ENCODE measurements at regions not wholly inside any gene's neighbourhood (a gene's known extent, or its start where the extent isn't known, plus 50 kb on each side); places are given as distances from the start of the nearest gene placed in this dataset.
"Not testable (repeated sequence)": the region's sequence is repeated elsewhere in the genome, so short reads cannot be mapped to it uniquely, and the experiment has no call there.

DNA sequence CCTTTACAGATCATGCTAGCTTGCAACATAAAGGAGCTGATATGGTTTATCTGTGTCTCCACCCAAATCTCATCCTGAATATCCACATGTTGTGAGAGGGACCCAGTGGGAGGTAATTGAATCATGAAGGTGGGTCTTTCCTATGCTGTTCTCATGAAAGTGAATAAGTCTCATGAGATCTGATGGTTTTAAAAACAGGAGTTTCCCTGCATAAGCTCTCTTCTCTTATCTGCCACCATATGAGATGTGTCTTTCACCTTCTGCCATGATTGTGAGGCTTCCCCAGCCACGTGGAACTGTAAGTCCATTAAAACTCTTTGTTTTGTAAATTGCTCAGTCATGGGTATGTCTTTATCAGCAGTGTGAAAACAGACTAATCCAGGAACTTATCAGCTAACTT lies 79.2 kb upstream of the PDHA2 start:
- TF ChIP-seq, protein P1, sequence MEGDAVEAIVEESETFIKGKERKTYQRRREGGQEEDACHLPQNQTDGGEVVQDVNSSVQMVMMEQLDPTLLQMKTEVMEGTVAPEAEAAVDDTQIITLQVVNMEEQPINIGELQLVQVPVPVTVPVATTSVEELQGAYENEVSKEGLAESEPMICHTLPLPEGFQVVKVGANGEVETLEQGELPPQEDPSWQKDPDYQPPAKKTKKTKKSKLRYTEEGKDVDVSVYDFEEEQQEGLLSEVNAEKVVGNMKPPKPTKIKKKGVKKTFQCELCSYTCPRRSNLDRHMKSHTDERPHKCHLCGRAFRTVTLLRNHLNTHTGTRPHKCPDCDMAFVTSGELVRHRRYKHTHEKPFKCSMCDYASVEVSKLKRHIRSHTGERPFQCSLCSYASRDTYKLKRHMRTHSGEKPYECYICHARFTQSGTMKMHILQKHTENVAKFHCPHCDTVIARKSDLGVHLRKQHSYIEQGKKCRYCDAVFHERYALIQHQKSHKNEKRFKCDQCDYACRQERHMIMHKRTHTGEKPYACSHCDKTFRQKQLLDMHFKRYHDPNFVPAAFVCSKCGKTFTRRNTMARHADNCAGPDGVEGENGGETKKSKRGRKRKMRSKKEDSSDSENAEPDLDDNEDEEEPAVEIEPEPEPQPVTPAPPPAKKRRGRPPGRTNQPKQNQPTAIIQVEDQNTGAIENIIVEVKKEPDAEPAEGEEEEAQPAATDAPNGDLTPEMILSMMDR (IDR thresholded peaks at IDR 0.05) = not testable (repeated sequence)
- TF ChIP-seq POLR2A (IDR thresholded peaks at IDR 0.05) = not testable (repeated sequence)
